ENCODE measurements at regions not wholly inside any gene's neighbourhood (a gene's known extent, or its start where the extent isn't known, plus 50 kb on each side); places are given as distances from the start of the nearest gene placed in this dataset.
A peak's percentile ranks its signal among the peaks of the same experiment; 100 is the strongest.
"Not testable (repeated sequence)": the region's sequence is repeated elsewhere in the genome, so short reads cannot be mapped to it uniquely, and the experiment has no call there.

- intact Hi-C loops (cut with DNase I): no loop called here
- ATAC-seq (no peak), DNase-seq (ENCODE audit: low spot score) (no peak)
Observed at GRCh38 chr2:238502088-238502810, 75.5 kb downstream of the ASB1 start.

- no peak for ATAC-seq
- DNase-seq (ENCODE audit: low spot score): peak; percentile 51
- intact Hi-C loops (cut with DNase I): no loop called here
Observed at GRCh38 chr2:238502956-238503791, 76.4 kb downstream of the ASB1 start.

GRCh38 chr2:238504181-238504931 is 77.6 kb downstream of the ASB1 start:
- ATAC-seq: peak; percentile 44
- intact Hi-C loops (cut with DNase I): no loop called here
- DNase-seq (ENCODE audit: low spot score): peak; percentile 58

- peak; percentile 45 for DNase-seq (ENCODE audit: low spot score)
- intact Hi-C loops (cut with DNase I): no loop called here
- ATAC-seq: no peak
Observed at GRCh38 chr2:238505119-238505891, 78.6 kb downstream of the ASB1 start.

- ATAC-seq (no peak), DNase-seq (ENCODE audit: low spot score) (peak; percentile 42)
- intact Hi-C loops (cut with DNase I): no loop called here
Observed at GRCh38 chr2:238505892-238506280, 79.2 kb downstream of the ASB1 start.

- intact Hi-C loops (cut with DNase I): no loop called here
- no peak for ATAC-seq
- peak; percentile 40 for DNase-seq (ENCODE audit: low spot score)
Observed at GRCh38 chr2:238506371-238507068, 79.8 kb downstream of the ASB1 start.

GRCh38 chr2:238507836-238508235 is 81.1 kb downstream of the ASB1 start:
- DNase-seq (ENCODE audit: low spot score): peak; percentile 32
- no peak for ATAC-seq
- intact Hi-C loops (cut with DNase I): no loop called here

- ATAC-seq (peak; percentile 41), DNase-seq (ENCODE audit: low spot score) (no peak)
- intact Hi-C loops (cut with DNase I): no loop called here
Observed at GRCh38 chr2:238509151-238509835, 82.6 kb downstream of the ASB1 start.

- intact Hi-C loops (cut with DNase I): no loop called here
- ATAC-seq (no peak), DNase-seq (ENCODE audit: low spot score) (no peak)
Observed at GRCh38 chr2:238509903-238510302, 83.2 kb downstream of the ASB1 start.

- intact Hi-C loops (cut with DNase I): no loop called here
- no peak for ATAC-seq
- DNase-seq (ENCODE audit: low spot score): no peak
Observed at GRCh38 chr2:238510911-238511613, 84.3 kb downstream of the ASB1 start.

- intact Hi-C loops (cut with DNase I): no loop called here
- DNase-seq (ENCODE audit: low spot score) (peak; percentile 44), ATAC-seq (no peak)
Observed at GRCh38 chr2:238511614-238511950, 84.9 kb downstream of the ASB1 start.

GRCh38 chr2:238512247-238512867 is 85.6 kb downstream of the ASB1 start:
- intact Hi-C loops (cut with DNase I): no loop called here
- ATAC-seq: no peak
- peak; percentile 34 for DNase-seq (ENCODE audit: low spot score)

- no peak for ATAC-seq
- intact Hi-C loops (cut with DNase I): no loop called here
- no peak for DNase-seq (ENCODE audit: low spot score)
Observed at GRCh38 chr2:238513346-238513745, 86.6 kb downstream of the ASB1 start.

GRCh38 chr2:238514024-238514423 is 87.3 kb downstream of the ASB1 start:
- ATAC-seq; DNase-seq (ENCODE audit: low spot score); intact Hi-C loops (cut with DNase I): not testable (repeated sequence)

- DNase-seq (ENCODE audit: low spot score) (no peak), ATAC-seq (peak; percentile 53)
- intact Hi-C loops (cut with DNase I): no loop called here
Observed at GRCh38 chr2:238515377-238515776, 88.7 kb downstream of the ASB1 start.

GRCh38 chr2:238517209-238517608 is 90.5 kb downstream of the ASB1 start:
- no peak for ATAC-seq
- intact Hi-C loops (cut with DNase I): no loop called here
- no peak for DNase-seq (ENCODE audit: low spot score)

Measured in sciatic nerve (tissue), 2 donors.